K562 (cell line): ENCODE measurements at regions not wholly inside any gene's neighbourhood (a gene's known extent, or its start where the extent isn't known, plus 50 kb on each side); places are given as distances from the start of the nearest gene placed in this dataset.

ENCODE experiments used
- ATAC-seq: fragments of 200-7000 bp; cut with Tn5 transposase; 3 replicates; pipeline ENCODE4 v1.9.1; 2020; ENCODE audit warnings: moderate library complexity
- BruUV-seq: library from RNA; stranded (reverse); fragments of 400-500 nt; replicated peaks from 2 replicates; lab custom pipeline; 2021; lab: Mats Ljungman, UMichigan
- CTCF ChIA-PET: fragments of 300-600 bp; formaldehyde crosslinking; extraction: SDS; loops from one replicate; lab custom pipeline; 2021; ENCODE audit warnings: low intra/inter-chr PET ratio; lab: Yijun Ruan, JAX
- POLR2A ChIA-PET: fragments of 300-600, 350-650 bp; sonication (Branson Sonifier 250); formaldehyde crosslinking; extraction: SDS; loops from one replicate; lab custom pipeline; 2021; ENCODE audit warnings: antibody characterized with exemption, inconsistent platforms; lab: Yijun Ruan, JAX
- DNase-seq, 4 experiments: peaks; one replicate each; pipeline versions ENCODE4 v3.0.0 to v3.0.0-alpha.2; 2011 to 2018; ENCODE audit warnings: low spot score in 3 of 4, mixed read lengths in 3 of 4; ENCODE audit errors: extremely low read depth in 1 of 4
- FAIRE-seq: peaks from 2 replicates; lab custom pipeline; 2011; peaks lifted over from hg19 to GRCh38; lab: Jason Lieb, UNC
- H2AFZ ChIP-seq: 2 replicates; pipeline ENCODE4 v1.6.0; 2011; ENCODE audit warnings: low read depth, low read length, control low read depth, inconsistent platforms
- H3K27ac ChIP-seq: fragments of 200-600 bp; 3 replicates; pipeline ENCODE4 v1.8.0; 2011; ENCODE audit warnings: low read depth, mild to moderate bottlenecking, control low read depth, inconsistent platforms, low read length, moderate library complexity, mixed read lengths; ENCODE audit errors: extremely low read depth
- H3K27me3 ChIP-seq, 2 experiments: fragments of 300-600 bp in 1 of 2; 2 replicates in 1 of 2; 3 replicates in 1 of 2; pipeline versions ENCODE4 v1.6.0 to v1.8.0; 2011; ENCODE audit warnings: inconsistent platforms in 2 of 2, low read length in 2 of 2, mild to moderate bottlenecking in 1 of 2, mixed read lengths in 1 of 2, moderate library complexity in 1 of 2; ENCODE audit not compliant: control insufficient read depth in 2 of 2, insufficient read depth in 2 of 2
- H3K36me3 ChIP-seq: fragments of 300-600 bp; 3 replicates; pipeline ENCODE4 v1.8.0; 2011; ENCODE audit warnings: mild to moderate bottlenecking, low read length, inconsistent platforms; ENCODE audit not compliant: control insufficient read depth, insufficient read depth
- H3K4me1 ChIP-seq, 2 experiments: fragments of 200-600 bp in 1 of 2; replicated peaks in 1 of 2; 2 replicates in 1 of 2; 3 replicates in 1 of 2; pipeline versions ENCODE4 v1.5.1 to v1.8.0; 2011; ENCODE audit warnings: inconsistent platforms in 2 of 2, low read length in 2 of 2, mild to moderate bottlenecking in 1 of 2, mixed read lengths in 1 of 2, moderate library complexity in 1 of 2; ENCODE audit not compliant: control insufficient read depth in 2 of 2, insufficient read depth in 2 of 2
- H3K4me2 ChIP-seq: 2 replicates; pipeline ENCODE4 v1.6.1; 2011; ENCODE audit warnings: low read length, control low read depth, inconsistent platforms, mixed read lengths; ENCODE audit not compliant: insufficient read depth
- H3K4me3 ChIP-seq: fragments of 200-600 bp; sonication (generic), shearing (Covaris generic); 2 replicates; pipeline ENCODE4 v1.5.1; 2016; ENCODE audit warnings: control low read depth, inconsistent platforms
- H3K79me2 ChIP-seq: fragments of 200-600 bp; 3 replicates; pipeline ENCODE4 v1.8.0; 2011; ENCODE audit warnings: low read length, inconsistent platforms; ENCODE audit not compliant: control insufficient read depth, insufficient read depth
- H3K9ac ChIP-seq, 2 experiments: 2 replicates each; pipeline versions ENCODE4 v1.6.0 to v1.6.1; 2011; ENCODE audit warnings: low read depth in 2 of 2, low read length in 2 of 2, control low read depth in 1 of 2, inconsistent platforms in 1 of 2, mild to moderate bottlenecking in 1 of 2, mixed read lengths in 1 of 2; ENCODE audit not compliant: insufficient read depth in 1 of 2
- H3K9me1 ChIP-seq: one replicate; pipeline ENCODE4 v1.6.0; 2011; ENCODE audit warnings: inconsistent platforms, mild to moderate bottlenecking, low read length, moderate library complexity; ENCODE audit not compliant: control insufficient read depth, insufficient read depth
- H3K9me3 ChIP-seq: replicated peaks from 2 replicates; pipeline ENCODE4 v1.5.1; 2011; ENCODE audit warnings: low read depth, low read length, inconsistent platforms; ENCODE audit not compliant: control insufficient read depth, insufficient read depth
- H4K20me1 ChIP-seq: replicated peaks from 2 replicates; pipeline ENCODE4 v1.6.1; 2011; ENCODE audit warnings: low read length, inconsistent platforms, mixed read lengths; ENCODE audit not compliant: control insufficient read depth, insufficient read depth
- ELF2 ChIP-seq: fragments of 250-450 bp; sonication (Bioruptor Pico); IDR thresholded peaks from 2 replicates; pipeline ENCODE4 v1.5.0; 2021; ENCODE audit warnings: mild to moderate bottlenecking
- EWSR1 ChIP-seq: fragments of 450-650 bp; IDR thresholded peaks from 2 replicates; pipeline ENCODE4 v1.6.1; 2018; ENCODE audit warnings: borderline replicate concordance, mild to moderate bottlenecking, low read depth, moderate library complexity; ENCODE audit not compliant: partially characterized antibody
- FOXA1 ChIP-seq: fragments of 450-650 bp; IDR thresholded peaks from 2 replicates; pipeline ENCODE4 v1.6.1; 2016; ENCODE audit warnings: mild to moderate bottlenecking, borderline replicate concordance
- JUND ChIP-seq, 2 experiments: IDR thresholded peaks; 2 replicates in 1 of 2; 3 replicates in 1 of 2; pipeline ENCODE4 v1.6.1; 2011; ENCODE audit warnings: borderline replicate concordance in 2 of 2, low read depth in 2 of 2, low read length in 2 of 2, improper control_type of control experiment in 1 of 2, missing biosample characterization in 1 of 2, missing genetic modification characterization in 1 of 2, missing genetic modification reagents in 1 of 2
- KDM5B ChIP-seq: fragments of 200-600 bp; sonication (generic); IDR thresholded peaks from 2 replicates; pipeline ENCODE4 v1.6.1; 2012; ENCODE audit warnings: low read depth, mild to moderate bottlenecking, moderate library complexity, low read length, control low read depth, inconsistent platforms; ENCODE audit not compliant: insufficient replicate concordance
- NR2F6 ChIP-seq: fragments of 450-650 bp; formaldehyde crosslinking; IDR thresholded peaks from 2 replicates; pipeline ENCODE4 v1.4.0; 2020; ENCODE audit warnings: mild to moderate bottlenecking
- PBX2 ChIP-seq, 2 experiments: IDR thresholded peaks in 1 of 2; conservative IDR thresholded peaks in 1 of 2; 2 replicates each; pipeline ENCODE4 v1.6.1; 2016; ENCODE audit warnings: low read depth in 2 of 2, mild to moderate bottlenecking in 1 of 2, missing compliant biosample characterization in 1 of 2, missing genetic modification characterization in 1 of 2, moderate library complexity in 1 of 2
- RBM34 ChIP-seq: fragments of 200-400 bp; formaldehyde crosslinking; IDR thresholded peaks from 2 replicates; pipeline ENCODE4 v1.6.1; 2018; ENCODE audit warnings: low read length, borderline replicate concordance; ENCODE audit not compliant: insufficient read depth
- SMARCA4 ChIP-seq: fragments of 450-650 bp; IDR thresholded peaks from 2 replicates; pipeline ENCODE4 v1.6.1; 2016
- TSC22D4 ChIP-seq: fragments of 450-650 bp; IDR thresholded peaks from 2 replicates; pipeline ENCODE4 v1.6.1; 2016; ENCODE audit warnings: missing genetic modification characterization, missing biosample characterization, control low read depth
- ZBTB8A ChIP-seq: fragments of 450-650 bp; IDR thresholded peaks from 2 replicates; pipeline ENCODE4 v1.6.1; 2018; ENCODE audit warnings: mild to moderate bottlenecking, moderate library complexity; ENCODE audit not compliant: partially characterized antibody
- ZFP1 ChIP-seq: fragments of 450-650 bp; formaldehyde crosslinking; IDR thresholded peaks from 2 replicates; pipeline ENCODE4 v1.4.0; 2020; ENCODE audit warnings: mild to moderate bottlenecking, mixed read lengths
- WGBS: fragments of 100-300 bp; shearing (Covaris generic); methylation state at CpG from one replicate; pipeline ENCODE4 v1.1.6; 2016; ENCODE audit warnings: low coverage, mixed read lengths; ENCODE audit not compliant: insufficient coverage; ENCODE audit errors: missing lambda C conversion rate; 5-methylcytosine and 5-hydroxymethylcytosine counted together
- in situ Hi-C: fragments of 300-500 bp; cut with MboI; formaldehyde crosslinking; loops from 4 replicates; pipeline ENCODE4 v1.15.0; 2018; ENCODE audit warnings: inconsistent platforms, mixed read lengths
- intact Hi-C: fragments of 100-400 bp; cut with micrococcal nuclease; formaldehyde crosslinking; loops from 2 replicates; pipeline ENCODE4 v1.14.2; 2022
- TF ChIP-seq, protein P1 (sequence below), 2 experiments: fragments of 450-650 bp; IDR thresholded peaks; 2 replicates each; pipeline ENCODE4 v1.6.1; 2016
- TF ChIP-seq, protein P2 (sequence below), 2 experiments: fragments of 150-350 bp in 1 of 2; IDR thresholded peaks; 2 replicates each; pipeline ENCODE4 v1.6.1; 2012 to 2016; ENCODE audit warnings: low read depth in 2 of 2, low read length in 2 of 2, mild to moderate bottlenecking in 1 of 2, moderate library complexity in 1 of 2

- Histone ChIP-seq H3K4me2 (no peak overlapping the region), H3K4me1 (no peaks in the 10 kb centered on the region), H3K9ac (no peak overlapping the region), H3K27ac (no peak overlapping the region), H3K4me3 (no peak overlapping the region), H4K20me1 (no peaks in the 10 kb centered on the region), H3K9me3 (no peaks in the 10 kb centered on the region), H3K79me2 (no peaks in the 10 kb centered on the region), H3K27me3 (no peaks in the 10 kb centered on the region), H3K9me1 (no peaks in the 10 kb centered on the region), H2AFZ (no peak overlapping the region), H3K36me3 (no peaks in the 10 kb centered on the region)
- DNase-seq (no peak), FAIRE-seq (no peak), ATAC-seq (peak; percentile 50; the same call in 2 of the 3 replicates)
- BruUV-seq: no TSS peak
- CTCF ChIA-PET: no interaction called here
- WGBS: 2% methylated on average over 3 of the region's 5 CpGs
- intact Hi-C loops: no loop called here
- in situ Hi-C loops: no loop called here
- POLR2A ChIA-PET: interaction anchor here (0.6 kb wide), 1 partner anchor 8 kb away, joined by 3 read pairs; no protein-coding TSS in a partner anchor
- TF ChIP-seq NR2F6 (CRISPR knock-in tag): no peak
- TF ChIP-seq ZFP1 (CRISPR knock-in tag): no peak
- TF ChIP-seq FOXA1: no peak
- TF ChIP-seq, protein P1, sequence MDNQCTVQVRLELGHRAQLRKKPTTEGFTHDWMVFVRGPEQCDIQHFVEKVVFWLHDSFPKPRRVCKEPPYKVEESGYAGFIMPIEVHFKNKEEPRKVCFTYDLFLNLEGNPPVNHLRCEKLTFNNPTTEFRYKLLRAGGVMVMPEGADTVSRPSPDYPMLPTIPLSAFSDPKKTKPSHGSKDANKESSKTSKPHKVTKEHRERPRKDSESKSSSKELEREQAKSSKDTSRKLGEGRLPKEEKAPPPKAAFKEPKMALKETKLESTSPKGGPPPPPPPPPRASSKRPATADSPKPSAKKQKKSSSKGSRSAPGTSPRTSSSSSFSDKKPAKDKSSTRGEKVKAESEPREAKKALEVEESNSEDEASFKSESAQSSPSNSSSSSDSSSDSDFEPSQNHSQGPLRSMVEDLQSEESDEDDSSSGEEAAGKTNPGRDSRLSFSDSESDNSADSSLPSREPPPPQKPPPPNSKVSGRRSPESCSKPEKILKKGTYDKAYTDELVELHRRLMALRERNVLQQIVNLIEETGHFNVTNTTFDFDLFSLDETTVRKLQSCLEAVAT (IDR thresholded peaks at IDR 0.05): peak in 1 of 2 experiments; percentile 88; a peak in 2 of 4 replicates
- no peak for TF ChIP-seq KDM5B
- no peak for TF ChIP-seq JUND (IDR thresholded peaks at IDR 0.05; ENCODE audit: borderline replicate concordance, low read depth, low read length)
- TF ChIP-seq JUND (tag; IDR thresholded peaks at IDR 0.05; ENCODE audit: borderline replicate concordance, low read depth, low read length): no peak
- no peak for TF ChIP-seq TSC22D4 (tag)
- TF ChIP-seq SMARCA4: no peak
- TF ChIP-seq ZBTB8A: no peak
- TF ChIP-seq RBM34: no peak
- TF ChIP-seq PBX2 (CRISPR knock-in tag; IDR thresholded peaks at IDR 0.05; ENCODE audit: low read depth): no peak
- peak; percentile 72 for TF ChIP-seq PBX2 (tag; conservative IDR thresholded peaks at IDR 0.05; ENCODE audit: low read depth)
- TF ChIP-seq ELF2: no peak
- TF ChIP-seq, protein P2, sequence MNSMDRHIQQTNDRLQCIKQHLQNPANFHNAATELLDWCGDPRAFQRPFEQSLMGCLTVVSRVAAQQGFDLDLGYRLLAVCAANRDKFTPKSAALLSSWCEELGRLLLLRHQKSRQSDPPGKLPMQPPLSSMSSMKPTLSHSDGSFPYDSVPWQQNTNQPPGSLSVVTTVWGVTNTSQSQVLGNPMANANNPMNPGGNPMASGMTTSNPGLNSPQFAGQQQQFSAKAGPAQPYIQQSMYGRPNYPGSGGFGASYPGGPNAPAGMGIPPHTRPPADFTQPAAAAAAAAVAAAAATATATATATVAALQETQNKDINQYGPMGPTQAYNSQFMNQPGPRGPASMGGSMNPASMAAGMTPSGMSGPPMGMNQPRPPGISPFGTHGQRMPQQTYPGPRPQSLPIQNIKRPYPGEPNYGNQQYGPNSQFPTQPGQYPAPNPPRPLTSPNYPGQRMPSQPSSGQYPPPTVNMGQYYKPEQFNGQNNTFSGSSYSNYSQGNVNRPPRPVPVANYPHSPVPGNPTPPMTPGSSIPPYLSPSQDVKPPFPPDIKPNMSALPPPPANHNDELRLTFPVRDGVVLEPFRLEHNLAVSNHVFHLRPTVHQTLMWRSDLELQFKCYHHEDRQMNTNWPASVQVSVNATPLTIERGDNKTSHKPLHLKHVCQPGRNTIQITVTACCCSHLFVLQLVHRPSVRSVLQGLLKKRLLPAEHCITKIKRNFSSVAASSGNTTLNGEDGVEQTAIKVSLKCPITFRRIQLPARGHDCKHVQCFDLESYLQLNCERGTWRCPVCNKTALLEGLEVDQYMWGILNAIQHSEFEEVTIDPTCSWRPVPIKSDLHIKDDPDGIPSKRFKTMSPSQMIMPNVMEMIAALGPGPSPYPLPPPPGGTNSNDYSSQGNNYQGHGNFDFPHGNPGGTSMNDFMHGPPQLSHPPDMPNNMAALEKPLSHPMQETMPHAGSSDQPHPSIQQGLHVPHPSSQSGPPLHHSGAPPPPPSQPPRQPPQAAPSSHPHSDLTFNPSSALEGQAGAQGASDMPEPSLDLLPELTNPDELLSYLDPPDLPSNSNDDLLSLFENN (IDR thresholded peaks at IDR 0.05; ENCODE audit: low read depth in 2 of 2, low read length in 2 of 2): peak in 1 of 2 experiments; percentile 34; a peak in 1 of 4 replicates
- TF ChIP-seq EWSR1: no peak
These were observed 73.3 kb upstream of the ISX start for GRCh38 chr22:34992672-34993071.
